Mesendoderm (in vitro differentiated cells): ENCODE measurements at regions not wholly inside any gene's neighbourhood (a gene's known extent, or its start where the extent isn't known, plus 50 kb on each side); places are given as distances from the start of the nearest gene placed in this dataset.

ENCODE experiments used
- DNase-seq: peaks from one replicate; pipeline ENCODE4 v3.0.0; 2013
- H2AK5ac ChIP-seq: 2 replicates; pipeline ENCODE4 v1.6.1; 2013; ENCODE audit warnings: low read length, inconsistent platforms
- H2BK120ac ChIP-seq: 2 replicates; pipeline ENCODE4 v1.6.1; 2013; ENCODE audit warnings: low read depth, mild to moderate bottlenecking, low read length, moderate library complexity, mixed read lengths
- H2BK15ac ChIP-seq: replicated peaks from 2 replicates; pipeline ENCODE4 v1.6.1; 2013; ENCODE audit warnings: low read depth, mild to moderate bottlenecking, moderate library complexity
- H2BK5ac ChIP-seq: 2 replicates; pipeline ENCODE4 v1.6.1; 2013; ENCODE audit warnings: low read length, inconsistent platforms
- H3K18ac ChIP-seq: 2 replicates; pipeline ENCODE4 v1.6.1; 2013; ENCODE audit warnings: mild to moderate bottlenecking, low read length, mixed read lengths
- H3K23ac ChIP-seq: one replicate; pipeline ENCODE4 v1.6.1; 2013; ENCODE audit warnings: low read length
- H3K27ac ChIP-seq: 2 replicates; pipeline ENCODE4 v1.5.1; 2013; ENCODE audit warnings: low read depth, mild to moderate bottlenecking, inconsistent platforms, low read length, moderate library complexity
- H3K27me3 ChIP-seq: 2 replicates; pipeline ENCODE4 v1.6.1; 2013; ENCODE audit warnings: low read length, control low read depth, mild to moderate bottlenecking, inconsistent platforms; ENCODE audit not compliant: insufficient read depth, poor library complexity
- H3K36me3 ChIP-seq: 2 replicates; pipeline ENCODE4 v1.6.1; 2013; ENCODE audit warnings: low read length, inconsistent platforms; ENCODE audit not compliant: control insufficient read depth, insufficient read depth
- H3K4ac ChIP-seq: one replicate; pipeline ENCODE4 v1.6.1; 2013; ENCODE audit warnings: low read depth, mild to moderate bottlenecking, low read length, moderate library complexity
- H3K4me1 ChIP-seq: 2 replicates; pipeline ENCODE4 v1.6.1; 2013; ENCODE audit warnings: low read depth, low read length, inconsistent platforms; ENCODE audit not compliant: control insufficient read depth
- H3K4me2 ChIP-seq: 2 replicates; pipeline ENCODE4 v1.6.1; 2013; ENCODE audit warnings: low read length
- H3K4me3 ChIP-seq: 2 replicates; pipeline ENCODE4 v1.5.1; 2013; ENCODE audit warnings: mild to moderate bottlenecking, low read length
- H3K56ac ChIP-seq: one replicate; pipeline ENCODE4 v1.6.1; 2013; ENCODE audit warnings: low read length
- H3K79me1 ChIP-seq: 2 replicates; pipeline ENCODE4 v1.6.1; 2013; ENCODE audit warnings: low read length, inconsistent platforms
- H3K79me2 ChIP-seq: 2 replicates; pipeline ENCODE4 v1.6.1; 2013; ENCODE audit warnings: mild to moderate bottlenecking, low read length; ENCODE audit not compliant: control insufficient read depth, insufficient read depth
- H3K9ac ChIP-seq: 2 replicates; pipeline ENCODE4 v1.6.1; 2013; ENCODE audit warnings: low read length, inconsistent platforms
- H4K5ac ChIP-seq: one replicate; pipeline ENCODE4 v1.6.1; 2013; ENCODE audit warnings: low read length
- H4K8ac ChIP-seq: one replicate; pipeline ENCODE4 v1.6.1; 2013; ENCODE audit warnings: low read depth, mild to moderate bottlenecking, control low read depth, low read length, moderate library complexity
- WGBS: extraction: QIAGEN DNeasy Blood & Tissue Kit; methylation state at CpG from one replicate; pipeline ENCODE4 v1.1.7; 2013; ENCODE audit warnings: low lambda C conversion rate, missing lambda C conversion rate; ENCODE audit not compliant: insufficient coverage; ENCODE audit errors: extremely low coverage; 5-methylcytosine and 5-hydroxymethylcytosine counted together

GRCh38 chr10:128419466-128420019, 293.3 kb upstream of the MKI67 start:
- no peak overlapping the region for H3K18ac ChIP-seq
- no peak overlapping the region for H3K27ac ChIP-seq
- no peak for DNase-seq
- no peak overlapping the region for H3K4me3 ChIP-seq
- no peak overlapping the region for H2AK5ac ChIP-seq
- no peaks in the 10 kb centered on the region for H3K79me1 ChIP-seq
- no peak overlapping the region for H3K56ac ChIP-seq
- no peak overlapping the region for H4K8ac ChIP-seq
- no peaks in the 10 kb centered on the region for H3K4me1 ChIP-seq
- no peak overlapping the region for H3K4me2 ChIP-seq
- WGBS: no CpG with 5 or more reads among the region's 4 CpGs
- no peak overlapping the region for H4K5ac ChIP-seq
- no peak overlapping the region for H2BK120ac ChIP-seq
- H3K9ac ChIP-seq: no peak overlapping the region
- H3K79me2 ChIP-seq: no peaks in the 10 kb centered on the region
- H3K27me3 ChIP-seq: no peaks in the 10 kb centered on the region
- H2BK15ac ChIP-seq: no peak overlapping the region
- no peak overlapping the region for H3K23ac ChIP-seq
- H3K36me3 ChIP-seq: no peaks in the 10 kb centered on the region
- no peak overlapping the region for H3K4ac ChIP-seq
- H2BK5ac ChIP-seq: no peak overlapping the region

- Histone ChIP-seq H2AK5ac (no peak overlapping the region), H3K79me1 (no peaks in the 10 kb centered on the region), H2BK5ac (no peak overlapping the region), H3K27ac (no peak overlapping the region), H3K27me3 (no peaks in the 10 kb centered on the region), H3K36me3 (no peaks in the 10 kb centered on the region), H4K5ac (no peak overlapping the region), H3K23ac (no peak overlapping the region), H3K9ac (no peak overlapping the region), H3K4me1 (no peaks in the 10 kb centered on the region), H3K56ac (no peak overlapping the region), H3K4me2 (no peak overlapping the region), H2BK120ac (no peak overlapping the region), H4K8ac (no peak overlapping the region), H3K18ac (no peak overlapping the region), H2BK15ac (no peak overlapping the region), H3K4ac (no peak overlapping the region), H3K79me2 (no peaks in the 10 kb centered on the region), H3K4me3 (no peak overlapping the region)
- DNase-seq: no peak
- no CpG with 5 or more reads among the region's 3 CpGs for WGBS
Observed at GRCh38 chr10:128420623-128421022, 294.4 kb upstream of the MKI67 start.

- Histone ChIP-seq H2AK5ac (no peak overlapping the region), H4K8ac (no peak overlapping the region), H3K27ac (no peak overlapping the region), H3K4ac (no peak overlapping the region), H3K23ac (no peak overlapping the region), H3K56ac (no peak overlapping the region), H3K27me3 (no peaks in the 10 kb centered on the region), H3K4me3 (no peak overlapping the region), H3K4me2 (no peak overlapping the region), H3K18ac (no peak overlapping the region), H3K79me1 (no peaks in the 10 kb centered on the region), H3K79me2 (no peaks in the 10 kb centered on the region), H4K5ac (no peak overlapping the region), H3K4me1 (no peaks in the 10 kb centered on the region), H2BK120ac (no peak overlapping the region), H2BK5ac (no peak overlapping the region), H3K36me3 (no peaks in the 10 kb centered on the region), H3K9ac (no peak overlapping the region), H2BK15ac (no peak overlapping the region)
- no CpG with 5 or more reads among the region's 9 CpGs for WGBS
- DNase-seq: no peak
Observed at GRCh38 chr10:128421371-128422160, 295.3 kb upstream of the MKI67 start.

GRCh38 chr10:128422190-128422589, 296.0 kb upstream of the MKI67 start:
- Histone ChIP-seq H2BK15ac (no peak overlapping the region), H3K56ac (no peak overlapping the region), H4K5ac (no peak overlapping the region), H3K79me2 (no peaks in the 10 kb centered on the region), H3K4me3 (no peak overlapping the region), H3K4ac (no peak overlapping the region), H3K4me1 (no peaks in the 10 kb centered on the region), H3K9ac (no peak overlapping the region), H3K79me1 (no peaks in the 10 kb centered on the region), H2BK5ac (no peak overlapping the region), H3K27ac (no peak overlapping the region), H3K27me3 (no peaks in the 10 kb centered on the region), H3K4me2 (no peak overlapping the region), H4K8ac (no peak overlapping the region), H2AK5ac (no peak overlapping the region), H2BK120ac (no peak overlapping the region), H3K18ac (no peak overlapping the region), H3K36me3 (no peaks in the 10 kb centered on the region), H3K23ac (no peak overlapping the region)
- DNase-seq: no peak
- WGBS: no CpG with 5 or more reads among the region's 13 CpGs

GRCh38 chr10:128422999-128423398, 296.8 kb upstream of the MKI67 start:
- no peak overlapping the region for H4K8ac ChIP-seq
- no peak overlapping the region for H3K56ac ChIP-seq
- DNase-seq: no peak

More at GRCh38 chr10:128422999-128423398, 296.8 kb upstream of the MKI67 start:
- no peak overlapping the region for H3K9ac ChIP-seq
- no peaks in the 10 kb centered on the region for H3K27me3 ChIP-seq
- H2BK15ac ChIP-seq: no peak overlapping the region
- H3K79me2 ChIP-seq: no peaks in the 10 kb centered on the region
- no peak overlapping the region for H3K27ac ChIP-seq
- H3K23ac ChIP-seq: no peak overlapping the region
- no peak overlapping the region for H3K4ac ChIP-seq
- WGBS: no CpG with 5 or more reads among the region's 5 CpGs
- H3K4me3 ChIP-seq: no peak overlapping the region
- H3K18ac ChIP-seq: no peak overlapping the region
- no peaks in the 10 kb centered on the region for H3K36me3 ChIP-seq
- H3K4me1 ChIP-seq: no peaks in the 10 kb centered on the region
- H2BK5ac ChIP-seq: no peak overlapping the region
- H3K79me1 ChIP-seq: no peaks in the 10 kb centered on the region
- H2BK120ac ChIP-seq: no peak overlapping the region
- no peak overlapping the region for H4K5ac ChIP-seq
- no peak overlapping the region for H2AK5ac ChIP-seq
- no peak overlapping the region for H3K4me2 ChIP-seq
